HG02623 (cell line): ENCODE measurements at regions not wholly inside any gene's neighbourhood (a gene's known extent, or its start where the extent isn't known, plus 50 kb on each side); places are given as distances from the start of the nearest gene placed in this dataset.

Experiments used
- ATAC-seq: cut with Tn5 transposase; IDR thresholded peaks from one replicate; pipeline ENCODE4 v1.9.1; 2021; ENCODE audit warnings: moderate library complexity; ENCODE audit not compliant: unreplicated experiment

GRCh38 chr16:73713251-73713650 lies 583.4 kb upstream of the PSMD7 start:
- ATAC-seq, result no peak

DNA sequence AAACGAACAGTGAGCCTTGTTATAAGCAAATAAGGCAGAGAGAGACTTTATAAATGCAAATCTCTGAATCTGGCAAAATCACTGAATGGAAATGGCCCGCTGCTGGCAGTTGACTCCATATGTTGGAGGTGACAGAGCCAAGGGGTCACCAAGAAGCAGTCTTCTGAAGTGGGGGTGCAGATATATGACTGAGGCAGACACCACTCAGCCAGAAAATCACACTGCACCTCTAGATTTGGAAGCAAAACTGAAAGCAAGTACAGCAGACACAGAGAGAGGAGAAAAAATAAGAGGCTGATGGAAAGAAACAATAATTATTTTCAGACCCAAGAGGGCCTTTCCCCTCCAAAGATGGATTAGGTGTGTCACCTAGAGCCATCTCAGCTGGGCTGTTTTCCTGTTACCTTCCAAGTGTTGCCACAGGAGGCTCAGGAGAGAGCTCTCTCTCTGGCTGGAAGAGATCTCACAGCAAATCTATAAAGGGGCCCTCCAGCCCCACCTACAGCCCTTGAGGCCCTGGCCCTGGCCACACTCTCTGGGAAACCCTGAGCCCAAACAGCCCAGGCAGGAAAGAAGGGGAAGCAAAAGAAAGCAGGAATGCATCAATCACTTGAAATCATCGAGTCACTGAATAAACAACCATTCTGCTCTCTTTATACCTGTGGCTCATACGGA lies 585.1 kb upstream of the PSMD7 start:
- ATAC-seq, result no peak

GRCh38 chr16:73710526-73710925 lies 586.1 kb upstream of the PSMD7 start:
- no peak for ATAC-seq

GRCh38 chr16:73707863-73708262 lies 588.8 kb upstream of the PSMD7 start:
- ATAC-seq, result no peak

DNA sequence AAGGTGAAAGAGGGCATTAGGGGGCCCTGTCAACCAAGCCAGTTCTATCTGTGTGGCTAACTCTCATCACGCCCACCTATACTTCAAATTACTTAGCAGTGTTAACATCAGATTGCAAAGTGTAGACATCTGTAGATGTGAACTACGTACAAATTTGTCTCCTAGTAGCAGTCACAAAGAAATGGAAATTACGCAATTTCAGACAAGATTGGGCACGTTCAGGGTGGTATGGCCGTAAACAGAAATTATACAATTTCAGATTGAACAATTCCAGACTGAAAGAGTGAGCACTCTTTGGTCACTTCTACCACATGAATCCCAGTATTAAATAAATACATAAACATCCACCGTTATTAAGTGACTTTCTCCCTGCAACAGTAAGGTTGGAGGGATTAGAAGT lies 592.7 kb upstream of the PSMD7 start:
- ATAC-seq, result no peak

GRCh38 chr16:73697336-73697735 lies 599.3 kb upstream of the PSMD7 start:
- no peak for ATAC-seq

DNA sequence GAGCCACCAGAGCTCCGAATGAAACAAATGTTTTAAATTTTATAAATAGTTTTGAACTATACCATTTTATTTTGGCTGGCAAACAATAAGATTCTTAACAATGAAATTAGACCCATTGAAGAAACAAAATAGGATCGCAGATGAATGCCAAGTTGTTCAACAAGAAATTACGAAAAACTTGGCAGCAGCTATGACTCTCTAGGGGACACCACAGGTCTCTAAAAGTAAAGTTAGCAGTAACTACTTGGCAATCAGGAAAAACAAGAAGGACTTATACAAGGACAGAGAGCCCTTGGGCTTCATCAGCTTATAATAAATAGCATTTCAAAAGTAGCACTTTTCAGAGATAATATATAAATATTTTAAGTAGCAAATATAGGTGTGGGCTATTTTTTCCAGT lies 603.8 kb upstream of the PSMD7 start:
- no peak for ATAC-seq

- ATAC-seq, result no peak
Observed at GRCh38 chr16:73683804-73684203, 612.8 kb upstream of the PSMD7 start.

DNA sequence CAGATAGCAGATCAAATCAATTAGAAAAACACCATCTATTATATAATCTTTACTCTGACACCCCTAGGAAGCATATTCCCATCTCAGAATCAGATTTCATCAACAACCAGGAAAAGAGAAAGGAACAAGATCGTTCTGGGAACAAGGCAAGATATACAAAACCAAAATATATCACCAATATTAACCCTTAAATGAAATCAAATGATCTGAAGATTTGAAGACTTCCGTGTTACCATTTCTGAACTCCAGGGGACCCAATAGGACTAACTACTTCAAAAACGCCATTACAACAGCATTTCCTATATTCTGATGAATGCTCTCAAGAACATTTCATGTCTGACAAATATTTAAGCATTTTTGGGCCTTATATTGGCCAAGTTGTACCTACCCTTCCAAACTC lies 624.2 kb upstream of the ZFHX3 start:
- no peak for ATAC-seq

- ATAC-seq, result no peak
Observed at GRCh38 chr16:73670836-73671820, 623.2 kb upstream of the ZFHX3 start.

DNA sequence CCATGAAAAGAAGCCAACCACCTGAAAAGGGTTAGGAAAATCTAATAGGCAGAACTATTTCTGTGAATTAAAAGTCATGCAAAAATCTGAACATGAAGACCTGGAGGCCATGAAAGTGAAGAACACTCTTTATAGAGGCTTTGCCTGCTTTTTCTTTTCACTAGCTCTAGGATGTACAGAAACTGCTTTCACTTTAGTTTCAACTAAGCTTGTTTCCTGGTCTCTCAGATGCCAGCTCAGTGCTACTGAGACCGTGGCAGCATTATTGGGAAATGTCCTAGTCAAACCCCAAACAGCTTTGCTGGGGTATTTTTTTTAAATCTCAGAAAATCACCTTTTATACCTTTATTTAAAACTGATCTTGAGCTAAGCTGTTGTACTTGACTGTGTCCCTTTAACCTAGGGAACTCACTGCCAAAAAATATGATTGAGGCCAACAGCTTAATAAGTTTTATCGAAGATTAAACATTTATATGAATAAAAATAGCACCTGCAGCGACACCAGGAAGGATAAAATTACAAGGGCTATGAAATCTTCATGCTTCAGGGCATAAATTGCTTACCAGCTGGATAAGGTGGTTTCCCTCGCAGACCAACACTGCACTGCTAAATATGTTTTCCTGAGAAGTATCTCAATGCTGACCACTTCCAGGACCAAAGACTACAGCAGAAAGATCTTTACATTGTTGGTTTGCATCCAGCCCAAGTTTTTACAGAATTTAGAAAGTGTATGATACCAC lies 621.8 kb upstream of the ZFHX3 start:
- no peak for ATAC-seq

- no peak for ATAC-seq
Observed at GRCh38 chr16:73663720-73664119, 615.8 kb upstream of the ZFHX3 start.

DNA sequence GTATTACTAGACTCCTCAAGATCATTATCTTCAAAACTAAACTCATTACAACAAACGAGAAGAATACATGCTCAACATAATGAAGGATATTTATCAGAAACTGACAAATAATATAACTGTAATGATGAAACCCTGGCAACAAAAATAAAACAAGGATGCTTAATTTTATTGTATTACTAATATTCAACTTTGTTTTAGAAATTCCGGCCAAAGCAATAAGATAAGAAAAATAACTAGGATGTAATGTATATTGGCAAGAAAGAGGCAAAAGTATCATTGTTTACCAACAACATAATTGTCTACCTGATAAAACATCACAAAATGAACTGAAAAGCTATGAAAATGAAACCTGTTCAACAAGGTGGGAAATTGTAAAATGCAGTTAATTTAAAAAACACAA lies 588.3 kb upstream of the ZFHX3 start:
- ATAC-seq, result no peak

DNA sequence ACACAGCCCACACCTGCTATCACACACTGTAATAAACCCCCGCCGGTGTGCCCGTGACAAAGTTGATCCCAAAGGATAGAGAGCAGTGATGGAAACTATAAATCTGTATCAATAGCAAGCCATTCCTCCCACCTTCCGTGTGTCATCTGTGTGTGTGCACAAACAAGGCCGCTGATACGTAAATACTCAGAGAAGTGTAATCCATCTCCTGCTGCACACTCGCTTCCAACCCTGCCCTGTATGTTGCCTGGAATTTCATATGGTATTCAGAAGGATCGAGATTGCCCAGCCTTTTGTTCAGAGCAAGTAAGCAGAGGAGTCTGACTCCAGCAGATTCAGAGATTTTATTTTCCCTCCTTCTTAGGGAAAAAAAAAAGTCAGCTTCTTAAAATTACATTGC lies 581.1 kb upstream of the ZFHX3 start:
- no peak for ATAC-seq

DNA sequence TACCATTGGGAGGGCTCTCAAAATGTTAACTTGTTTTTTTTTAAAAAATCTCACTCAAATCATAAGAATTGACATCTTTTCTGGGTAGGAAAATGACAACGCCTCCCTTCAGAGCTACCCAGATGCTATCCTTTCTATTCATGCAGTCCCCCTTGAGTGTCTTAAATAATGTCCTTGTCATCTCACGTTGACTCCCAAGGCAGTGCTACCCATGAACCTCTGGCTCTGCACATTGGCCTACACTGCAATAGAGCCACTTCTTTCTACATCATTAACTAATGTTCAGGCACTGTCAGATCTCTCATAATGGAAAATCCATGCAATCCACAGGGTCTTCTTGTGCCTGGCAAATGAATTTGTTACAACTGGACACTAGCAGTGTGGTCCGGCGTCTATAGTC lies 569.8 kb upstream of the ZFHX3 start:
- no peak for ATAC-seq

GRCh38 chr16:73616770-73617169 lies 568.8 kb upstream of the ZFHX3 start:
- ATAC-seq, result no peak

DNA sequence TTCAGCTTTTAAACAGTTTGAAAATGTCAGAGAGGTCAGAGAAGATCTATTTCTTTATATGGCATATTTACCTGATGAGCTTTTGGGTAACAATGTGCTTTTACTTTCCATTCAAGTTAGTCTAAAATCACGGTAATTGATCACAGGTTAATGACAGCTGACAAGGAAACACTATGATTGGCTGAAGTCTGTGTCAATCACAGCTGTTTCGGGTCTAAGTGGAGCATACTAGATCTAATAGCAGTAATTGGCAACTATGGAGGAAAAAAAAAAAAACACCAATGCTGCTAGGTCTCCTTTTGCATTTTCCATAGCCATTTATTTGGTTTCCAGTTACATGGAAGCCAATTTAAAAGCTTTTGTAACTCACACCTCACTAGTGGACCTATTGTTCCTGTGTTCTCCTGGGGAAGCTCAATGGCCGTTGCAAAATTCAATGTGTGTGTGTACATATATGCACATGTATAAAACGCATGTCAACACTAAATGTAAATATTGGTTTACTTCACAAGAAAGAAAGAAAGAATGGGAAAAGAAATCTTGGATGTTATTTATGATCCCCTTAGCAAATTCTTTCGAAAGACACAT lies 568.3 kb upstream of the ZFHX3 start:
- ATAC-seq, result no peak

DNA sequence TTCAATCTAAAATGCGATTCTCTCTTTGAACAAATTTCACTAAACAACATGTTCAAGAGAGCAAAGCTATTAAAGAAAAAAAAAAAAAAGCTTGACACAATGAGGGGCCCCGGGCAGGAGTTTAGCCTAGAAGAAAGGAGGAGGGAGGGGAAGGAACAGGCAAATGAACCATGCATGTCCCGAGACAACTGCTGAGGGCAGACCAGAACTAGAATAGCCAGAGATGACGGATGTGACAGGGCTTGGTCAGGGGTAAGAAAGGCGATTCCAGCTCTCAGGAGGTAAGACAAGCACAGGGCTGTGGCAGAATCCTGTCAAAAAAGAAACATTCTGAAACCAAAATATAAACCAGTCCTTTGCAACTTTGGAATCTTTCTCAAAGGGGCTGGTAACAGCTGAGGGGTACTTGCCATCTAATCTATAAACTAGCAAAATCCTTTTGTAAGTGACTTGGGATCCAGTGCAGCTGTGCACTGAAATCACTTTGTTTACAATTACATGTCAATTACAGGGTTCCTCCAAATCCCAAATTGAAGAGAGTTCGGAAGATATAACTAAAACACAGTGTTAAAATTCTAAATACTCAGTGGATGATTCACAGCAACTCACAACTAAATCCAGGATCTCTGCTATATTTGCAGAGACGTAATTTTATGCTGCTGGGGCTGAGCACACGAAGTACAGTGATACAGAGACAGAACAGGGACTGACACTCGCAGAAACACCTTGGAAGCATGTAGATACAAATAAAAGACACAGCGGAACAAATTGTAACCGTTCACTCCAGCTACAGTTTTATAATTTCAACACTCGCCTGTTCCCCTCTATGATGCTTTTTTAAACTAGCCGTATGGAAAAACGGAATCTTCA lies 567.4 kb upstream of the ZFHX3 start:
- no peak for ATAC-seq

DNA sequence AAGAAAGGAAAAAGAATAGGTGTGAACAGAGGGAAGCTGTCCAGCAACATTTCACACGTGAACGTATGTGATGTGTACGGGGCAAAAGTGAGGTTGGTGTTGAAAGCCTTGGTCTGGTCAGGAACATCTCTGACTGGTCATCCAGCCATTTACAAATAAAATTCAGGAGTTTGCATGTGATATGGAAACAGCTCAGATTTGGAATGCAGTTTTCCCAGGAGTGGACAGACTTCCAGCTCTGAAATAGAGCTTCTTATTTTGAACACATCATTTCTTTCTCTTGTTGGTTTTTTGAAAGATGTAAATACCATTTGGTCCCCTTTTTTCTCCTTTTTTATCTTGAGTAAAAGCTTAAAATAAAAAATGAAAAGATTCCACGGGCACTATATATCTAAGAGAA lies 566.2 kb upstream of the ZFHX3 start:
- ATAC-seq, result no peak

- no peak for ATAC-seq
Observed at GRCh38 chr16:73610605-73611156, 562.8 kb upstream of the ZFHX3 start.
